NCI-H1092 treated with DMSO at 0.1 percent for 48 hours (cell line): ENCODE measurements at regions not wholly inside any gene's neighbourhood (a gene's known extent, or its start where the extent isn't known, plus 50 kb on each side); places are given as distances from the start of the nearest gene placed in this dataset.
"Not testable (repeated sequence)": the region's sequence is repeated elsewhere in the genome, so short reads cannot be mapped to it uniquely, and the experiment has no call there.

ENCODE experiments used
- DNase-seq: peaks from one replicate; lab custom pipeline; 2025; lab: John Stamatoyannopoulos, UW

GRCh38 chr12:75943730-75944096, 87.9 kb downstream of the PHLDA1 start:
- no peak for DNase-seq

- not testable (repeated sequence) for DNase-seq
Measured at GRCh38 chr12:75941661-75942060, 89.9 kb downstream of the PHLDA1 start.

- DNase-seq: no peak
Measured at GRCh38 chr12:75939016-75939642, 92.4 kb downstream of the PHLDA1 start.

GRCh38 chr12:75938189-75938588, 93.4 kb downstream of the PHLDA1 start:
- DNase-seq: no peak

GRCh38 chr12:75937486-75937885, 94.1 kb downstream of the PHLDA1 start:
- no peak for DNase-seq

GRCh38 chr12:75936515-75937440, 94.8 kb downstream of the PHLDA1 start:
- DNase-seq: no peak

- DNase-seq: no peak
Measured at GRCh38 chr12:75935539-75936242, 95.9 kb downstream of the PHLDA1 start.

- no peak for DNase-seq
Measured at GRCh38 chr12:75933101-75933500, 98.5 kb downstream of the PHLDA1 start.

GRCh38 chr12:75932241-75932640, 99.3 kb downstream of the PHLDA1 start:
- DNase-seq: no peak

- no peak for DNase-seq
Measured at GRCh38 chr12:75923964-75924666, 107.5 kb downstream of the PHLDA1 start.

GRCh38 chr12:75922944-75923642, 108.5 kb downstream of the PHLDA1 start:
- no peak for DNase-seq

- DNase-seq: no peak
Measured at GRCh38 chr12:75921622-75922289, 109.8 kb downstream of the PHLDA1 start.

- DNase-seq: no peak
Measured at GRCh38 chr12:75917715-75918114, 113.9 kb downstream of the PHLDA1 start.

- no peak for DNase-seq
Measured at GRCh38 chr12:75917083-75917482, 114.5 kb downstream of the PHLDA1 start.

GRCh38 chr12:75913502-75914351, 117.8 kb downstream of the PHLDA1 start:
- DNase-seq: peak; percentile 43

- peak; percentile 34 for DNase-seq
Measured at GRCh38 chr12:75909714-75910656, 121.6 kb downstream of the PHLDA1 start.

- DNase-seq: peak; percentile 86
Measured at GRCh38 chr12:75908961-75909605, 122.5 kb downstream of the PHLDA1 start.

GRCh38 chr12:75905922-75906321, 125.7 kb downstream of the PHLDA1 start:
- DNase-seq: no peak
